Activated CD4-positive, alpha-beta T cell treated with anti-CD3 and anti-CD28 coated beads, Interleukin-10, Interleukin-2, amounts not matched to agents 100 ng/mL and 50 ng/mL, durations not matched to agents 16 hours and 8 hours (primary cell): ENCODE measurements at regions not wholly inside any gene's neighbourhood (a gene's known extent, or its start where the extent isn't known, plus 50 kb on each side); places are given as distances from the start of the nearest gene placed in this dataset.
"Not testable (repeated sequence)": the region's sequence is repeated elsewhere in the genome, so short reads cannot be mapped to it uniquely, and the experiment has no call there.

Experiments
- DNase-seq: peaks from one replicate; pipeline ENCODE4 v3.0.0-alpha.2; 2020

GRCh38 chr3:18725668-18726407 is 300.7 kb upstream of the SATB1 start:
- peak; percentile 79 for DNase-seq

GRCh38 chr3:18724456-18724855 is 299.3 kb upstream of the SATB1 start:
- DNase-seq: no peak

- DNase-seq: no peak
Measured at GRCh38 chr3:18723206-18723810, 298.2 kb upstream of the SATB1 start.

- DNase-seq: no peak
Measured at GRCh38 chr3:18720543-18720942, 295.4 kb upstream of the SATB1 start.

GRCh38 chr3:18717598-18717997 is 292.5 kb upstream of the SATB1 start:
- peak; percentile 75 for DNase-seq

- no peak for DNase-seq
Measured at GRCh38 chr3:18716821-18717220, 291.7 kb upstream of the SATB1 start.

- peak; percentile 52 for DNase-seq
Measured at GRCh38 chr3:18716101-18716500, 291.0 kb upstream of the SATB1 start.

GRCh38 chr3:18715208-18715607 is 290.1 kb upstream of the SATB1 start:
- DNase-seq: peak; percentile 30

- no peak for DNase-seq
Measured at GRCh38 chr3:18713577-18713951, 288.4 kb upstream of the SATB1 start.

GRCh38 chr3:18712713-18713576 is 287.8 kb upstream of the SATB1 start:
- DNase-seq: peak; percentile 92

GRCh38 chr3:18704326-18704725 is 279.2 kb upstream of the SATB1 start:
- no peak for DNase-seq

- no peak for DNase-seq
Measured at GRCh38 chr3:18703798-18704197, 278.7 kb upstream of the SATB1 start.

- not testable (repeated sequence) for DNase-seq
Measured at GRCh38 chr3:18693588-18694329, 268.6 kb upstream of the SATB1 start.

GRCh38 chr3:18687286-18687685 is 262.1 kb upstream of the SATB1 start:
- no peak for DNase-seq

GRCh38 chr3:18683900-18684299 is 258.8 kb upstream of the SATB1 start:
- DNase-seq: no peak

- DNase-seq: peak; percentile 58
Measured at GRCh38 chr3:18681818-18682345, 256.7 kb upstream of the SATB1 start.

GRCh38 chr3:18680758-18681157 is 255.6 kb upstream of the SATB1 start:
- no peak for DNase-seq

- DNase-seq: peak; percentile 93
Measured at GRCh38 chr3:18679238-18679637, 254.1 kb upstream of the SATB1 start.

- peak; percentile 62 for DNase-seq
Measured at GRCh38 chr3:18675197-18675596, 250.1 kb upstream of the SATB1 start.

- DNase-seq: no peak
Measured at GRCh38 chr3:18672561-18672960, 247.4 kb upstream of the SATB1 start.

GRCh38 chr3:18670759-18671158 is 245.6 kb upstream of the SATB1 start:
- DNase-seq: peak; percentile 57

GRCh38 chr3:18669374-18669773 is 244.2 kb upstream of the SATB1 start:
- DNase-seq: peak; percentile 88

GRCh38 chr3:18667552-18667951 is 242.4 kb upstream of the SATB1 start:
- DNase-seq: no peak
